Hematopoietic multipotent progenitor cell treated with erythropoietin and hydrocortisone succinate and interleukin-3 and kit ligand, for 6 days (in vitro differentiated cells): ENCODE measurements at regions not wholly inside any gene's neighbourhood (a gene's known extent, or its start where the extent isn't known, plus 50 kb on each side); places are given as distances from the start of the nearest gene placed in this dataset.
A peak's percentile ranks its signal among the peaks of the same experiment; 100 is the strongest.
"Not testable (repeated sequence)": the region's sequence is repeated elsewhere in the genome, so short reads cannot be mapped to it uniquely, and the experiment has no call there.

Experiments
- DNase-seq: peaks from one replicate; pipeline ENCODE4 v3.0.0-alpha.2; 2015

DNA sequence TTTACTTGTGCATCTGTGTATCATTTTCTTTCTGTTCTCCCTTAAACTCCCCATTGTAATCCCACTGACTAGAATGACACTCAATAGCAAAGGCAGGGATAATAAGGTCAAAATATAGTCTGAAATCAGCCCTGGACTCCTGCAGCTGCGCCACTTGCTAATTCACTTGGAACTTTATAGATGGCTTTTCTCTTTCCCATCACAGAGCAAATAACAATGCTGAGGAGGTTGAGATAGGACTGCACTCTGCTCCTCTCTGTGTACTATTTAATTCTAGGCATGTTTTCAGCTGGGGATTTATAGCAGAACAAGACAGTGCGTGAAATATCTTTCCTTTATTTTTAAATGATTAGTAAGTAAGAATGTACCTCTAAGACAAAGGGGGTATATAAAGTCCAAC is 324.2 kb downstream of the LNPK start:
- no peak for DNase-seq

DNA sequence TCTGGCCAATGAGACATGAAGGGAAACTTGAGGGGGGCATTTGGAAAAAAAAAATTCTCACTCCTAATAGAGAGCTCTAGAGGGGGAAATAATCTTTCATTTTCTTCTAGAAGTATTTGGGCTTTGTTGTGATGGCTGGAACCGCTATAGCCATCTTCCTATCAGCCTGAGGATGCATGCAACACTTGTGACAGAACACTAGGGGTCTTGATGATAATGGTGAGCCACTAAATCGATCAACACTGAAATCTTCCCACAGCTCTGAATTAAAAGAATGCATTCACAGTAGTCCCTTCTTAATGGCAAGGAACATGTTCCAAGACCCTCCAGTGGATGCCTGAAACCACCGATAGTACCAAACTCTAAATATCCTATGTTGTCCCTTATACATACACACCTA is 325.3 kb downstream of the LNPK start:
- DNase-seq, result peak; percentile 3

GRCh38 chr2:175668804-175669203 is 333.3 kb downstream of the LNPK start:
- not testable (repeated sequence) for DNase-seq

DNA sequence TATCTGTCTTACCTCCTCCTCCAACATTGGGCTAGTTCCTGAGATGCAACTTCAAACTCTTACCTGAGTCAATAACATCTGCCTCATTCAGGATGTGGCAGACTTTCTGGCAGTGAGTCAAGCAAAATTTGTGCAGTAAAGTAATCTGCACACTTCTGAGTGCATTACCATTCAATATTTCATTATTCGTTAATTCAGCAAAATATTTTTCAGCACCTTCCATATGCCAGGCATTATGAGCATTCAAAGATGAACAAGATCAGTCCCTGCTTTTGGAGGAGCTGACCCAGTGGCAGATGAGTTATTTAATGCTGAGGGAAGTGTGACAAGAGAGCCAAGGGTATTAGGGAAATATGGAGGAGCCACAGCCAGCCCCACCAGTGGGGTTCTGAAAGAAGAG is 339.7 kb downstream of the LNPK start:
- DNase-seq, result no peak

- DNase-seq, result no peak
Measured at GRCh38 chr2:175648577-175649063, 353.4 kb downstream of the LNPK start.

DNA sequence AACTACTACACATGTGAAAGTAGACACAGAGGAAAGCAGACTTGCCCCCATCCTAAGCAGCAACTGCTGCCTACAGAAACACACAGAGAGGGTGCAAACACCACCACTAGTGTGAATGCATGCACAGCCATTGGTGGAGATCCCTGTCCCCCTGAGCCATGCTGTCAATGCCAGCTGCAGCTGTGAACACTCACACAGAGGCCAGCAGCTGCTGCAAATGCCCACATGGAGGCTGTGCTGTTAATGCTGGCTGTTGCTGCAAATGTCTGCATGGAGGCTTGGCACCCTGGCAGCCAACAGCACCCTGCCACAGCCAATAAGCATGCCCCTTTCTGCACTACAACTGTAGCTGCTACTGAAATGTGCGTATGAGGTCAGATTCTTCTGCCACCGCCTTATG is 355.0 kb downstream of the LNPK start:
- DNase-seq, result no peak

DNA sequence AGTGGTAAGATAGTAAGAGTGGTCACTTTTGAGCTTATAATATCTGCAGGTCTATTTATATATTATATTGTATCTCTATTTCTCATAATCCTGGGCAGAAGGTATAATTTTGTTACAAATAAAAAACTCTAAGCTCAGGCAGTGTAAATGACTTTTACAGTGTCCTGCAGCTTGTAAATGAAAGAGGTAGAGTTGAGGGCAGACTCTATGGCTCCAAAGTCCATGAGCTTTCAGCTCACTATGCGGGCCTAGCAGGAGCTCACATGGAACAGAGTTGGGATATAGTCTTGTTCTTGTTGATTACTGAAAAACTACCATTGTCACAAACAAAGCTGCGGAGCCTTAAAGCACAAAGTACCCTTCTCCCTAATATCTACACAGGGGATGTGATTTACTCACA is 361.4 kb downstream of the LNPK start:
- DNase-seq, result no peak

DNA sequence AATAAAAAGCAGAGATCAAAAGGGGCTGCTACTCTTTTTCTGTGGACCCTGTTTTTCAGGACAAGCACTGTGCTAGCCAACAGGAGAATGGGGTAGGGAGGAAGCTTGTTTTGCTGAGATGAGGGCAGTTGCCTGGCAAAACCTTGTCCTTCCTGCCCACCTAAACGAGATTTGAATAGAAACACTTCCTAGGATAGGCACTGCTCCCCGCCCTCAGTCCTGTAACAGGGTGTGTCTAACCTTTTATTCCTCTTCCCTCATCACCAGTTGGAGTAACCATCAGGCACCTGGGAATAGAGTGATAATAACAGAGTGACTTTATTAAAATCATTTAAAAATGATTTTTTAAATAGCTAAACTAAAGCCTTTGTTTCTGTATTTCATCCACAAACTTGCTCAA is 368.8 kb downstream of the LNPK start:
- no peak for DNase-seq

DNA sequence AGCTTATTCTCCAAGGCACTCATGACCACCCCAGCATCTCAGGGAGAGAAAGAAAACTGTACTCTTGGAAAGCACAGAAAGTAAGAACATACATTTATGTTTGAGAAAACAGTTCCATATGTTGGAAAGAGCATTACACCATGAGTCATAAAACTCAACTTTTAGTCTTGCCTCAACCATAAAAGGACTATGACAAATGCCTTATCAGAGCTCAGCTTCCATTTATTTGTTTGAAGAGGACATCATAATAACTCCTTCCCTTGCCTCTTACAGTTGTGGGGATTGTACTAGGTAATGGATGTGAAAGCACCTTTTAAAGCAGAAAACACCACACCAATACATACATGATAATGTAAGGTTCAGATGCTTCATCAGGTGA is 370.8 kb downstream of the LNPK start:
- DNase-seq, result no peak

DNA sequence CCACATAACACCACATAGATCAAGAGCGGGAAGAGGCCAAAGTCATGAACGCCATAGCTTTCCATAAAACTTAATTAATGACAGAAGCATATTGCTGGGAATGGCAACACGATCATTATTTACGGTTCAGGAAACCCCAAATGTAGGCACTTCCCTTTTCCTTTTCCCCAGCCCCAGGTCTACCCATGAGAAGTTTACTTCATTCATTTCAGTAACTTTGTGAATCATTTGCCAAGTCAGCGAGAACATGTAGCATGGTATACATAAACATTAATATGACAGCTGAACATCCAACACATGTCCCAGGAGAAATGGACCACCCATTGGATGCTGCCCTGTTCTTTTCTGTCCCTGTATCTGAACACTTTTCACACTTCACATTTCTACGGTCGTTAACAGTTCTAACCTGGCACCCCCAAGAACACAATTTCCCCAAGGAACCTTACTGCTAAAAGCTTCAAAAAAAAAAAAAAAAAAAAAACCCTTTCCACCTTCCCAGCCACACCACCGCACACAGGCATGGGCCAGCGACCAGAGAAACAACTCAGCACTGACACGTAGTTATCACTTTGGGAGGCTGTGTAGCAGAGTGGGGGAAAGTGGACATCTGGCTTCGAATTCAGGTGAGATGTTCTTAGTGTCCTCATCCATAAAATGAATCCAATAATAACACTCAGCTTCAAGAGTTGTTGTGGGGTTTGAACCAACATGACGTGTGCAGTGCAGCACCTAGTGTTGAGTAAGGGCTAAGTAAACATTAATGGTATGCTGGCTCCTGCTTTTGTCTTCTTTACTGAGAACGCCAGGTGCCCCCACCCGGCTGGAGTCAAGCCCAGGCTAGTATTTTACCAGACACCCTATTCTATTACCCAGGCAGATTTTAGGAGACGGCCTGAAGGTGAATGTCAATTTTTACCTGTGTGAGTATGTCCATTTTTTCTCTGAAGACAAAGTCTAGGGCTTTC is 371.5 kb downstream of the LNPK start:
- no peak for DNase-seq

DNA sequence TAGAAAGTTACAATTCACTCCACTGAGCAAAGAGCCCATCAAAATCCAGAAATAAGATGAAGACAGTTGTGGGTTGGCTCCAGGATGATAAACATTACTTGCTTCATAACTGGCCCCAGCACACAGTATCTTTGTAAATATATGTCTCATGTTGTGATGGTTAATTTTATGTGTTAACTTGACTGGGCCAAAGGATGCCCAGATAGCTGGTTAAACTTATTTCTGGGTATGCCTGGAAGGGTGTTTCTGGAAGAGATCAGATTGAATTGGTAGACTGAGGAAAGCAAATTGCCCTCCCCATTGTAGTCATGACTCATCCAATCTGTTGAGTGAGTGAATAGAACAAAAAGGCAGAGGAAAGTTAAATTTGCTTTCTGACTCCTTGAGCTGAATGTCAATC is 373.8 kb downstream of the LNPK start:
- DNase-seq, result no peak

- no peak for DNase-seq
Measured at GRCh38 chr2:175627405-175627804, 374.7 kb downstream of the LNPK start.

DNA sequence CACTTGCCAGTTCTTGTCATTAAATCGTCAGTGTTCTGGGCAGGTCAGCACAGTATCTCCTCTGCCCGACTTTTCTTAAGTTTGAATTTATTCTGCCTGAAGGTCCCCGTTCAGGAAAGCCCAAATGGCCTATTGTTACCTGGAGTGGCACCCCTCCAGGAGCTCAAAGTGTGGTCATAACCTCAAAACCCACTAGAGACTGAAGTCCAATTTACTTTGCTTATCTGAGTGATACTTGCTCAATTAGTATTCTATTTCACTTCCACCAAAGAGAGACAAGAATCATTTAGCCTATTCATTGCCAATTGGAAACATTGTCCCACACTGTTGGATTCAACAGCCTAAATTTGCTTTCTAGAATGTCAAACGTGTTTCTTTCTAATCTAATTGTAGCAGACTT is 375.3 kb downstream of the LNPK start:
- DNase-seq, result no peak

DNA sequence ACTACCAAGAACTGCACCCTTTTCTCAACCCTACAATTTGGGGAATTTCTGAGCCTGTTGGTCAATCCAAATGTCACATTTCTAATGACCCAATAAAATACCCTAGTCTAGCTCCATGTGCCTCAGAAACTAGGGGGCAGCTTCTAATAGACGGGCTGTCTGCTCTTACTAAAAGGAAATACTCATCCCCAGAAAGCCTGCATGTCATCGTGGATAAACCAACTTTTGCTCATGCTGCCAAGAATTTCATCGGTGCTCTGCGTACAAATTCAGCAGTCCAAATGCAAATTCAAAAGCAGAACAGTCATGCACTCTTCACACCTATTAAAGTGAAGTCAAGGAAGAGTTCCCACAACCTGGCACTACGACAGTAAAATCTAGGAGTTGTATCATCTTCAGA is 377.3 kb downstream of the LNPK start:
- DNase-seq, result no peak

DNA sequence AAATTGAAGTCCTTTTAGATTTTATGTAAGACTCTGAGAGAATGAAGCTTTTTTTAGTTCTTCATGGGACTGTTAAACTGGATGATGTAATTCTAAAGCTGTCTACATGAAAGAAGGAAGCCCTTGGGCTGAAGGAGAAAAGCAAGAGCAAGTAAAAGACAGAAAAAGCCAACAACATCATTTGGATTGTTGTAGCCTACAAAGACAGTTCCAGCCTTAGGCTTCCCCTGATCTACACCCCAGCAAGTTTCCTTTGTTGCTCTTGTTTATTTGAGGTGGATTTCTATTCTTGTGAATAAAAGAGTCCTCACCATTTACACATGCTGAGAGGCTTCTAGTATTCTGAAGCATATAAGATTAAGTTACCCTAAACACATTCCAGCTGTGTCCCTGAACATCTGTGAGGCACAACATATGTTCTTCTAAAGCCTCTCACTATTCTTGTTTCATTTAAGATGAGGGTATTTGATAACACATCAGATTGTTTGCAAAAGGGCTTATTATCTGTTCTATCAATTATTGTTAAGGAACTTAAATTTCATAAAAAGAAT is 377.8 kb downstream of the LNPK start:
- no peak for DNase-seq

GRCh38 chr2:175621821-175622220 is 380.2 kb downstream of the LNPK start:
- peak; percentile 4 for DNase-seq

DNA sequence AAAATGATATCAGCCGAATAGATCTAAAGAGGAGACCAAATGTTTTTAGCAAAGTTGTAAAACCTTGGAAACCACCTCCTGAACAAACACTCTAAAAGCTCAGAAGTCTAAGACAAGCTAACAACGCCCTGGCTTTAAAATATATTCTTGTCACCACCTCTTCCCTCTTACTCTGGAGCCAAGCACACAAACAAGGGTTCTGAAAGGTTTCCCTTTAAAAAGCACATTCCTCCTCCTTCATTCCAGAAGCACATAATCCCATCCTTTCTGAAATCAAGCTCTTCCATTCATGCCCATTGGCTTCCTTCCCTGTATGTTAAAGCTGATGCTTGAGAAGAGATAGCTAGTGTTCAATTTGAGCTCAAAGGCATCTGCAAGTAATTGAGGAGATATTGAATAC is 382.0 kb downstream of the LNPK start:
- no peak for DNase-seq

GRCh38 chr2:175619179-175620045 is 382.7 kb downstream of the LNPK start:
- no peak for DNase-seq

DNA sequence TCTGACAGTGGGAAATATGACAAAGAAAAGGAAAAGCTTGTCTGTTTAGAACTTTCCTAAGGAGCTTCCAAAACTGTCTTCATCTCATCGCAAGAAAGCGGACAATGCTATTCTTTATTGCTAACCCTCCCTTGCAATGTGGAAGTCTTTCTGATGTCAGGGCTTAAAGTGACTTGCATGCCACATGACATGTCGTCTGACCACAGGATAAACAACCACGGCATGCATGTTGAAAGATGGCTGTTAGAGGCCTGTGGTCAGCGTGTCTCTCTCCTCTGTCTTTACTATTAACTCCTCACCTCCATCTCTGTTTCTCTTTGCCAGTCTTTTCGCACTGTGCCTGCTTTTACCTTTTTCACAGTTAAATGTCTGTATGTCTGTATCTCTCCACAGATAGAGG is 389.8 kb downstream of the LNPK start:
- no peak for DNase-seq

DNA sequence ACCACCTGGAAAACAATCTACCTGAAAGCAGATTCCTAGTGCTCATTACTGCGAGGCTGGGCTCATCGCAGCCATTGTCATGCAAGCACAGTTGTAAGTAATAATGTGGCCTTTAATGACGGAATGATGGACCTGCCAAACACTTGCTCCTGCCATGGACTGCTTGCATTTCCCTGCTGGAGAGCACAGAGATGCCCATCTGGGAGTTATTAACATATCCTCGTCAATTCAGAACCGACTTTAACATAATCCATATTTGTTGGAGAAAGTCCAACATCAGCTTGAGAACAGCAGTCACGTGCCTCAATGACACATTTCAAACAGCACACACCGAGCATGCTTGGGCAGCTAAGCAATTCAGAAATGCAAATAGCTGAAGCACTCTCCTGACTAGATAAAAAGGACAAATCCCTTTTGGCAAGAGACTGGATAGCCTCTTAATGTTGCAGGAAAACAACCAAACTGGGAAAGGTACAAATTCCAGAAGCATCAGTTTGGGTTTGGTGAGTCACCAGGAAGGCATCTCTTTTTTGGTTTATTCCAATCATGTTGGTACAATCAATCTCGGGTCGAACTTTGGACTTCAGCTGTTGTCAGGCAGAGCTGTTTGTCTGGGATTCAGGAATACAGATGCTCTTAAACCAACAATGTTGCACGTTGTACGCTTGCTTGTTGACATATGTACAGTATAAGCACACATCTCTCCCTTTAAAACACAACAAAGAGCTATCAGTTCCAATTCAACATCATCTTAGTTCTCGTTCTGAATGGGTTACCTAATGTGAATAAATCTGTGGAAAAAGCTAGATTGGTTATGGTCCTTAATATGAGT is 395.8 kb downstream of the LNPK start:
- no peak for DNase-seq

DNA sequence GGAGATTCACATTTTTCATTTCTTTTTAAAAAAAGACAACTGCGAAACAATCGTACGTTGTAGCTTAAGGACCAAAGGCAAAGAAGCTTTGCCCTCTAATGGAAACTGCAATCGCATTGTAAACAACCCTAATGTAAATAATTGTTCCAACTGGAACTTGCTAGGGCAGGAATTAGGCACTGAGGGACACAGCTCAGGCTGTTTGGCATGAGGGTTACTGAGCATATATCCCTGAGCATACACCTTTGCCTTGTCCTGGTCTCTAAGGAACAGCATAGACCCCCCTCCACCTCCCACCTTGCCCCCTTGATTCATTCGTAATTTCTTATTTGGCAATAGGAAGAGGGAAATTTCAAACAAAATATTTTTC is 396.4 kb downstream of the LNPK start:
- no peak for DNase-seq

DNA sequence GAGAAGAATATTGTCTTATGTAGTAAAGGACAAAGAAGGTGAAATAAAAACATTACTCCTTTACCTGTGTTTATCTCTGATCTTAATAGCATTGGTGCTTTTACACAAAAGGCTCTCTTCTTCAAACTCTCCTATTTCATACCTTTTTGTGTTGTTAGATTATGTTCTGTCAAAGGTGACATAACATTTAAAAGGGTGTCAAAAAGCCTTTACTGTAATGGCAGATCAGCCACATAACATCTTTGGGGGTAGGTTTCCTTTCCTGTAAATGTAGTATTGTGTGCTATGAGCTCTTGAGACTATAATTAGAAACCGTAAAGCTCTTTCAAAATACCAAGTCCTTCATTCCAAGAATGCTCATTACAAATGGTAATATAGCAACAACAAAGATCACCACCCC is 400.1 kb downstream of the LNPK start:
- no peak for DNase-seq
